NCI-H69 (cell line): ENCODE measurements at regions not wholly inside any gene's neighbourhood (a gene's known extent, or its start where the extent isn't known, plus 50 kb on each side); places are given as distances from the start of the nearest gene placed in this dataset.

Experiments
- DNase-seq: peaks from one replicate; lab custom pipeline; 2025; lab: John Stamatoyannopoulos, UW

DNA sequence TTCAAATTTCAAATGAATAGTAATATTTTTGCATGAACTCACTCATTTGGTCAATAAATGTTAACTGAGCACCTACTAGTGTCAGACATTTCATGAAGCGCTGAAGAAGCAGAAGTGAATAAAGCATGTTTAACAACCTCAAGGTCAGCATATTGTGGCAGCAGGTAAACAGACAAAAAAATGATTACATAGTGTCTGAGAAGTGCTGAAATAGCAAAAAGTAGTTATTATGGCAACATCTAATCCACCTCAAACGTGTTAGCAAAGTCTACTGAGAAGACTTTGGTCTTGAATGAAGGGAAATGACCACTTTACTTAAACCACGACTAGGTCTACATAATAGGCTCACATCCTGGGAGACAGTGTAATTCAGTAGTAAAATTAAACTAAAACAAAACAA, 452.2 kb upstream of the LRATD1 start:
- no peak for DNase-seq

GRCh38 chr2:14182227-14182946, 450.1 kb upstream of the LRATD1 start:
- no peak for DNase-seq

DNA sequence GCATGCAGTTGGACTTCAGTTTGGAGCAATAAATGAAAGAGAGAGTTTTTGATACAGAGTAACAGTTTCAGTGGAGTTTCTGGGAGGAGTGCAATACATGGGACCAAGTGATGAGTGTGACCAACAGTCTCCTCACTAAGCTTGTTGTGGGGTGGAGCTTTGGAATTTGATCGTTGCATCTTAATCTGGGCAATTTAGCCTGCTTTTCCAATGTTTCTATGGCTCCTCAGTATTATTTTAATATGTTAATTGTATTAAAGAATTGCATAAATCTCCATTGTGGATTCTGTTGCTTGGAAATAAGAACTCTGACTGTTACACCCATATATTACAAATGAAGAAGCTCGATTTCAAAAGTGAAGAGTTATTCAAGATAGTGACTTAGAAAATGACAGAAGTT, 446.6 kb upstream of the LRATD1 start:
- no peak for DNase-seq

- DNase-seq = no peak
Measured at GRCh38 chr2:14188446-14188845, 444.1 kb upstream of the LRATD1 start.

DNA sequence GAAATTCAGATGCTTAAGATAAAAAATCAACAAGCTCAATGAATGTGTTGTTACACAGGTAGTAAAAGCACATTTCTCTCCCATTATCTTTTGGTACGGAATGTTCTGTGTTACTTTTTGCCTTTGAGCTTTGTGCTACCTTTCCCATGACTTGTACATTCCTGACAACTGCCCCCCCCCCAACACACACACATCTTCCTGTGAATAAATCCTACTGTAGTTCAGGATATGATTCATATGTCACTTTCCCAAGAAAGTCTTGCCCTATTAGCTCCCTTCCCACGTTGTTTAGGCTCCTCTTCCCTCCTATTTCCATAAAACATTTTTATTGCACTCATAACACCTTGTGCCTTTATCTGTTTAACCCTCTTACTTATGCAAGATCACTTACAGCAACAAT, 442.6 kb upstream of the LRATD1 start:
- DNase-seq = no peak

DNA sequence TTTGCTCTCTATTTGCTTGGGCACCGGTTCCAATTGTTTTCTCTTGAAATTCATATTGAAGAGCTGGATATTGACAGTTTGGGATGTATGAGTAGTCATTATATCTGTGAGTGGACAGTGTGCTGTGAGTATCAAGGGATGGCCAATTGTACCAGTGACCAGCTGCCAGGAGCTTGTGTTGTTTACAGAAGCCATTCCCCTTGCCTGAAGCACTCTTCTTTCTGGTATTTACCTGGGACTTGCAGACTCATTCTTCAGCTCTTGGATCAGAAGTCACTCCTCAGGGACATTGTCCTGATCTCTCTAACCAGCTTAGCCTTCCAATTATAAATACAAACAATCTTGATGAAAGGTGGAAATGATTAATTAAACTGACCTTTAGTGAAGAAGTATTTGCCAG, 438.3 kb upstream of the LRATD1 start:
- peak; percentile 42 for DNase-seq

GRCh38 chr2:14197293-14197692, 435.2 kb upstream of the LRATD1 start:
- no peak for DNase-seq

GRCh38 chr2:14199040-14199439, 433.5 kb upstream of the LRATD1 start:
- no peak for DNase-seq

DNA sequence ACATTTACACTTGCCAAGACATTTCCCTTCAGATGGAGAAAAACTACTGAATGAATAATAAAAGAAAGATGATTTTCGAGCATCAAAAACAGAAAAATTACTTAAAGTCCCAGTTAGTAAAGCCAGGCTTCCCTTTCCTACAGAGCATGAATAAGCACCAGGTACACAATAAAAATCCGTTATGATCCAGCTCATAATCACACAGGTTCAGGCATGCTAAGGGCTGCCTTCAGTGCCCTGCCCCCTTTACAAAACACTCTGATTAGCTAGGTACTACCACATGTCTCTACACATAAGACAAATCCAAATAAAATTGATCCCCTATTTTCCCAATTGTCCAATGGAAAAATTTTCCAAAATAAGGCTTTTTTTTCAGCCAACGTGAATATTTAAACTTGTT, 413.2 kb upstream of the LRATD1 start:
- no peak for DNase-seq

- no peak for DNase-seq
Measured at GRCh38 chr2:14220101-14220500, 412.4 kb upstream of the LRATD1 start.

DNA sequence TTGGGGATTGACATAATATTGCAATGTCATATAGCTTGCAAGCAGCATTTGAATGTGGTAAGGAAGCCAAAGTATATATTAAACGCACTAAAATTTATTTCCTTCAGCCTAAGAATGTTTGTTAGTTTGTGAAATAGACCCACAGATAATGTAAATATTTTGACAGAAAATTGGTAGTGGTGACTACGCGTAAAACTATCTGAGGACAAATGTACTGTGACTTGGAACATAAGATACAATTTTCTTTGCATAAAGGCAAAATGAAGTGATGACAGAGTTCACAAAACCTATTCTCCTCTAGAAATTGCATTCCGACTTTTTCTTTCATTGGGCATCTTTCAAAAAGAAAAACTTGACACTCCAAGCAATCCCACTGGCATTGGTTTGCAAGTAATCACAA, 411.1 kb upstream of the LRATD1 start:
- DNase-seq = no peak

- no peak for DNase-seq
Measured at GRCh38 chr2:14223576-14223975, 408.9 kb upstream of the LRATD1 start.

GRCh38 chr2:14231391-14231898, 401.1 kb upstream of the LRATD1 start:
- no peak for DNase-seq

GRCh38 chr2:14232217-14232616, 400.3 kb upstream of the LRATD1 start:
- DNase-seq = no peak

DNA sequence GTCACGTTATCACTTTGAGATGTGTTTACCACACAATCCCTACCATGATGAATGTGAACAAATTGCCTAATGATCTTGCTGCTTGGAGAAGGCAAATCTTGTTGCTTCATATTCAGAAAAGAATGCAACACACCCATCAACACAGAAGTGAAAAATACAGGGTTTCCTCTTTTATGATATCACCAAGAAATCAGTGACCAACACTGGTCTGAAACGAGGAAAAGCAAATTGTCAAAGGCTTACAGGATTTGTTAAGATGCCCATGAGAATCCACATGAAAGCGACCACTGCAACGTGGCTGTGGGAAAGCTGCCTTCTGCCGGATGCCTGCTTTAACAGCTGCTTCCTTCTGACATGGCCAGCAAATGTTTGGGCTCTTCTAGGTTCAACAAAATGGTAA, 397.6 kb upstream of the LRATD1 start:
- DNase-seq = no peak

DNA sequence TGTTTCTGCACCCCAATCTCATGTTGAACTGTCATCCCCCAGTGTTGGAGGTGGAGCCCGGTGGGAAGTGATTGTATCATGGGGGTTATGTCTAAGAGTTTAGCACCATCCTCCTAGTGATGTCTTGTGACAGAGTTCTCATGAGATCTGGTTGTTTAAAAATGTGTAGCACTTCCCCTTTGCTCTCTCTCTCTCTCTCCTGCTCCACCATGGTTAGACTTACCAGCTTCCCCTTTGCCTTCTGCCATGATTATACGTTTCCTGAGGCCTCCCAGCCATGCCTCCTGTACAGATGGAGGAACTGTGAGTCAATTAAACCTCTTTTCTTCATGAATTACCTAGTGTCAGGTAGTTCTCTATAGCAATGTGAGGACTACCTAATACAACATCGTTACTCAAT, 396.9 kb upstream of the LRATD1 start:
- no peak for DNase-seq

- no peak for DNase-seq
Measured at GRCh38 chr2:14237902-14238301, 394.6 kb upstream of the LRATD1 start.

DNA sequence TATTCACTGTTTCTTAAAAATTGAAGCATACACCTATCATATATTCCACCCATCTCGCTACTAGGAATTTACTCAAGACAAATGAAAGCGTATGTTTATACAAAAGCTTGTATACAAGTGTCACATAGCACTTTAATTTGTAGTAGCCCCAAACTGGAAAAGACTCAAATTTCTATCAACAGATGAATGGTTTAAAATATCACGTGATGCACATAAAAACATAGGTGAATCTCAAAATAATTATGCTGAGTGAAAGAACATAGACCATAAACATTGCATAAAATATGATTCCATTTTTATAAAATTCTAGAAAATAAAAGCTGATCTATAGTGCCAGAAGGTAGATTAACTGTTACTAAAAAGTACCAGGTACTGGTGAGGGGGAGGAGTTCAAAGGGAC, 392.9 kb upstream of the LRATD1 start:
- no peak for DNase-seq

DNA sequence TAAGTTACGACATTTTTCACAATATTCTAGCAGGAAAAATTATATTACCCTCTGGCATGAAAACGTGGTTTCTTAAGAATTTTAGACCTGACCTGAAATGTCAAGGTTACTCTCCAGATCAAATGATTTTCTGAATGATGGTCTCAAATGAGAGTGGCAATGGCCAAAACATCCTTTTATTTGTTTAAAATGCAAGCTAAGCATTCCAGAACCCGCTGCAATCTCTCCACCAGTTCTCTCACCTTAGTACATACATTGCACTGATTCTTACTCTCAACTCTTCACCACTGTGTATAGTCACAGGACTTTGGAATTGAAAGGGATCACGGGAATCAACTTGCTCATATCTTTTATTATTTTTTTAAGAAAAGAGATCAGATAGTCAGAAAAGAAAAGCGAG, 391.6 kb upstream of the LRATD1 start:
- no peak for DNase-seq

GRCh38 chr2:14245901-14246300, 386.6 kb upstream of the LRATD1 start:
- DNase-seq = no peak

GRCh38 chr2:14255135-14255820, 377.2 kb upstream of the LRATD1 start:
- peak; percentile 91 for DNase-seq

DNA sequence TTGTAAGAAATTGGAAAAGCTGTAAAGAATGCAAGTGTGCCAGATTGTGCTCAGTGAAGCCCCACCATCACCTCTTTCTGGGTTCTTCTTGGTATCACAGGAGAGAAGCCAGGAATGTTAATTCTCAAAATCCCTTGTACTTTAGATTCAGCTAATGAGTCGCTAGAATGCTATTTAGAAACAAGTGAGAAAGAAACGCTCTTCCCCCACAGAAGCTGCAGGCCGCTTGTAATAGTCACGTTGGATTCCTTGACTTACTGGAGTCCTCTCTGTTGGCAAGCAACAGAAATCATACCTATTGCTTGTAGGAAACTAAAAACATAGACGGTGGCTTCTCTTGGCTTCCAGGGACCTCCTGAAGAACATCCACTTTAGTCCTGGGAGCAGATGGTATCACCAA, 375.6 kb upstream of the LRATD1 start:
- DNase-seq = no peak

DNA sequence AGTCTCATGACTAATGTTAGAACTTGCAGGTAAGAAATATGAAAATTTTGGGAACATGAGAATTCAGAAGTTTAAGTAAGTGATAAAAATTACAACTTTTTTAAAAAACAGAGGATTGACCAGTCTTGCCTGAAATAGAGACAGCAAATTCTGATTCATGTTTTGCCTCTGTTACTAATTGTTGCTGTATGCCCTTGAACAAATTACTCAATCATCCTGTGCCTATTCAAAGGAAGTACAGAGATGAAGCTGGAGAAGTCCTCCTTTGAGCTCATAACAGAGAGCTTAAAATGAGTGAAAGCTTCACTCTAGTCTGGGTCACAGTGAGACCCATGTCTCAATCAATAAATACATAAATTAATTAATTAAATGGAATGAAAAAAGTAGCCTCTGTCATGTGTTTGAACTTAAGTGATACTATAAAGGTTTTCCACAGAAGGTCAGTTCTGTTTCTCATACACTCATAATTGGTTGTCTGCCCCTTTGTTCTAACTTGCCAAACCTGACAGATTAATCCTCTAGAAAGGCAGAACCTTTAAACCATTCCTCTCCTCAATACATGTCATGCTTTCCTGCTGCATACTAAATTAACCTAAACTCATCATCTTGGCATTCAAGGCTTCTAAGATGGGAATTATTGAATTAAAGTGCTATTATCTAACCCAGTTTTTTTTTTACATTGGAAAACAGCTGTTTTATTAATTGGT, 374.6 kb upstream of the LRATD1 start:
- DNase-seq = no peak
